CD4-positive, alpha-beta T cell treated with Interleukin-10 for 1 hour (primary cell): ENCODE measurements at regions not wholly inside any gene's neighbourhood (a gene's known extent, or its start where the extent isn't known, plus 50 kb on each side); places are given as distances from the start of the nearest gene placed in this dataset.

Source experiments
- DNase-seq: peaks from one replicate; pipeline ENCODE4 v3.0.0-alpha.2; 2020

DNA sequence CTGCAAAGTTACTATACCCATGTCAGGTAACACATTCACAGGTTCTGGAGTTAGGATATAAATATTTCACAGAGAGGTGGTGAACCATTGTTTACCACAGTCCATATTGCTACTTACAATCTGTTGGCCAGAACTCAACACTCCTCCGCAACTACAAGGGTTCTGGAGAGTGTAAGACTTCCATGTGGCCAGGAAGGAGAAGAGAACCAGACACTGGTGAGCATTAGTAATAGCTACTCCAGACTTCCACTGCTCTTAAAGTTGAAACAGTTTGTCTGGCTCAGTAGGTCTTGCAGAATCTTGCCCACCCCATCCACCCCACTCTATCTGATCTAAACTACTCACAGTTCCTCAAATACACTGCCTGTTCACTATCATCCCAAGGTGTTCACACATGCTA, 369.6 kb downstream of the DUSP6 start:
- no peak for DNase-seq

DNA sequence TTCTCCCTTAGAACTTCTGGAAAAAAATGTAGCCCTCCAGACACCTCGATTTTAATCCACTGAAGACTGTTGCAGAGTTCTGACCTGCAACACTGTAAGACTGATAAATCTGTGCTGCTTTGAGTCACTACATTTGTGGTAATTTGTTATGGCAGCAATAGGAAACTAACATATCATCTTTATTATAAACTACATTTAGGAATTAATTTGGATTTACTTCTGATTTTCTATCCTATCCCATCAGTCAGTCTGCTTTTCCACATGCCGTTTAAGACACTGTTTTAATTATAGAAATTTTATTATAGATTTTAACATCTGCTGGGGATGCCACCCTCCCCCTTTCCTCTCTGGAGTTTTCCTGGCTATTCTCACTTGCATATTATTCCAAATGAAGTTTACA, 375.2 kb downstream of the DUSP6 start:
- DNase-seq: no peak

- no peak for DNase-seq
These were observed 378.3 kb downstream of the DUSP6 start for GRCh38 chr12:88973998-88974397.

DNA sequence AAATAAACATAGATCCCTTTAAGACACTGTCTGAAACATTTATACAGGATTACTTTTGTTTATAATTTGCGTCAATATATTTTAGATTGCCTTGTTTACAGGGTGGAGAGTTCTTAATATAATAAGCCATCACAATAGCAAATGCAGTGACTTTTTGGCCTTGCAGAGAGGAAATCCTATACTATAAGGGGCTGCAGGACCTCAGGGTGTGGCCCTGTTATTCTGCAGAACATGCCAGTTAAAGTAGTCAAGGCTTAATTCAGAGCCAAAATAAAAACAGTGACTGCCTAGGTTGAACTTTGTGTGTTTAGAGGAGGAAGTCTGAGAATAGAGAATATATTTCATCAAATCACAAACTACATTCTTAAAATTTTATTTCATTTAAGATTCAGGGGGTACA, 381.6 kb downstream of the DUSP6 start:
- DNase-seq: no peak

GRCh38 chr12:88969127-88969526, 383.2 kb downstream of the DUSP6 start:
- DNase-seq: no peak

DNA sequence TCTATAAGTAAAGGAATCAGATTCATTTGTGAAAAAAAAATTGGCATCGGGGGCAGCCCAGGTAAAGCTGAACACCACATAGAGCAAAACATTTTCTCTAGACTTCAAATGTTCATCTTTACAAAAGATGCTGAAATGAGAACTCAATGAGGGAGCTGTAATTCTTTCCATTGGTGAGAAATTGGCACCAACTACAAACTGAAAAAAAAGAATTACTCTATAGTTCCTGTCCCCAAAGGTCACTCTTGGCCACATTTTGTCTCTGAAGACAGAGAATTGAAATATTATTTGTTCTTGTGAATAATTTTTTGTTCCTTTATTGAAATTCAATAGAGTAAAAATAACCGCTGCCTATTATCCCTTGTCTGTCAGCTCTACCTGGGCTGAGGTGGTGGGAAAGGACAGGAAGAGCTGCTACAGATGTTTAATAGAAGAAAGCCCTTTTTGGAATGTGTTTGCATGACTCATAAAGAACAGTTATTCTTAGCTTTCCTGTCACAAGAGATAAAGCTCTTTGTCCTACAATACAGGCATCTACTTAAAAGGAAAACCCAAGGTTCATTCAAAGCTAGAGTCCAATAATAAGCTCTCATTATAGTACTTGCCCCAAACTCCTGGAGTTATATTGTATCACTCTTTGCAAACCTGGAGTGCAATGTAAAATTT, 380.1 kb upstream of the KITLG start:
- DNase-seq: no peak

- DNase-seq: no peak
These were observed 378.7 kb upstream of the KITLG start for GRCh38 chr12:88958946-88959345.

- DNase-seq: no peak
These were observed 377.9 kb upstream of the KITLG start for GRCh38 chr12:88958153-88958552.

DNA sequence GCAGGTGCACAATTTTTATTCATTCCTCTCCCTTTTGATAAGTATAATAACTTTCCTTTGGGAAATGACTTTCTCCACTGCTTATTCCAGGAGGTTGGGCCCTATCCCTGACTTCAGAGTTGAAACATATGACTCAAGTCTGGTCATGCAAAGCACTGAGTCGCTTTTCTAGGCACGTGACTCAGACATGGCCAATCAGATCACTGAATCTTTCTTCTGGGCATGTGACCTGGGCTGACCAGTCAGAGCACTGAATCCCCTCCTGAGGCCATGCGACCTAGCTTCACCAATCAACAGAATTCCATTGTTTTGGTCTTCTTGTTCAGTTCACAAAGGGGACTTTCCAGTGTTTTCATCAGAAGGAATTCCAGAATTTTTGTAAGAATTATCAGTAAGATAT, 377.1 kb upstream of the KITLG start:
- DNase-seq: no peak

DNA sequence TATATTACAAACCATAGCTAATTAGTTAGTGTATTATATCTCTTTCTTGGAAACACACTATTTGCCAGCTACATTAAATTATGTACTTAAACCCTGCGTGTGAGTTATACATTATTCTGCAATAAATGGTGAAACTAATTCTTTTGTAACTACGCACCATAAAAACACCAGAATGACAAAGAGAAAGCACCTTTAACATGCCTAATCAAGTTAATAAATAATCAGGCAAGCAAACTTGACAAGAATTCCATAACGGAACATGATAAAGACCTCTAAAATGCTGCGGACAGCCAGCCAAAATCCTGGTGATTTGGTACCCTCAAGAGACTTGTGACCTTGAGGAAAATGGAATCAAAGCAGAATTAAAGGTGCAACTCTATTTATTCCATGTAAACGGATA, 375.3 kb upstream of the KITLG start:
- no peak for DNase-seq

DNA sequence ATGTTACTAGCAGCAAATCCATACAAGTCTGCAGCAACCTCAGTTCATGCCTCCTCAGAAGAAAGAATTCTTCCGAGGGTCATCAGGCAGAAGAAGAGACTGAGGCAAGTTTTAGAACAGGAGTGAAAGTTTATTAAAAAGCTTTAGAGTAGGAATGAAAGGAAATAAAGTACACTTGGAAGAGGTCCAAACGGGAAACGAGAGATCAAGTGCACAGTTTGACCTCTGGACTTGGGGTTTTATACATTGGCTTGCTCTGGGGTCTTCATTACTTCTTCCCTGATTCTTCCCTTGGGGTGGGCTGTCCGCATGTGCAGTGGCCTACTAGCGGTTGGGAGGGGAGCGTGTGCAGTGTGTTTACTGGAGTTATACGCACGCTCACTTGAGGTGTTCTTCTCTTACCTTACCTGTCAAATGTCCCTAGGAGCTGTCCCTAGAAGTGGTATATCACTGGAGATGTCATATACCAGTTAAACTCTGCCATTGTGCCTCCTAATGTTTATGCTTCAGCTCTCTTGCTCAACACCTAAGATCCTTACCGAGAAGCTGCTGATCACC, 372.8 kb upstream of the KITLG start:
- DNase-seq: no peak

DNA sequence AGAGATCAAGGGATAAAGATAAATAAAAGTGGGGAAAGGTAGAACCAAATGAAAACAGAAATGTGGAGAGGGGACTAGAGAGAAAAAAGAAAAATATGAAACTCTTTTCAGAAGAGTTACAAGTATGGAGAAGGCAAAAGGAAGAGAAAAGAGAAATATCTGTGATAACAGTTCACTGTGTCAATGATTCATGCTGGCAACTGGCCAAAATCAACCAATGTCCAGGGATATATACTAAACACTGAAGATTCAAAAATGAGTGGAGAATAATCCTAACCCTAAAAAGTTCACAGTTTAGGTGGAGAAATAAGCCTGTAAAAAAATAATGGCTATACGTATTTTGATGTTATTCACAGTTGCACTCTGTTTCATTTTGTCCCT, 372.3 kb upstream of the KITLG start:
- no peak for DNase-seq

- no peak for DNase-seq
These were observed 371.7 kb upstream of the KITLG start for GRCh38 chr12:88951860-88952561.

DNA sequence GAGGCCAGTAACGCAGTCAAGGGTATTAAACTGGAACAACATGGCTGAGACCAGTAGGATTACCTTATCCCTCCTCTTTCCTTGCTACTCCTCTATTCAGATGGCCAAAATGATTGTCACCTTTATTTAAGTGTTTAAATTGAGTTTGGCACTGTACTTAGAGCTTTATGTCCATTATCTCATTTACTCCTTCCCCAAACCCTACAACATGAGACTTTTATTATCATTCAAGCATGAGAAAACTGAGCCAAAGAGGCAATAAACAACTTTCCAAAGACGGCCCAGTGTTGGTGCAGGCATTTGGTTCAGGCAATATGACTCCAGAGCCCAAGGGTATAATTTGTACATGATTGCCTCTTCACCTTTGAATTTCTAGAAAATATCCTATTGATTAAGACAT, 370.9 kb upstream of the KITLG start:
- no peak for DNase-seq

GRCh38 chr12:88947486-88948043, 367.3 kb upstream of the KITLG start:
- no peak for DNase-seq

- DNase-seq: no peak
These were observed 366.2 kb upstream of the KITLG start for GRCh38 chr12:88946372-88946997.

GRCh38 chr12:88945051-88945732, 364.9 kb upstream of the KITLG start:
- DNase-seq: no peak

- no peak for DNase-seq
These were observed 364.1 kb upstream of the KITLG start for GRCh38 chr12:88944397-88944796.

- DNase-seq: no peak
These were observed 360.6 kb upstream of the KITLG start for GRCh38 chr12:88940854-88941253.

GRCh38 chr12:88935856-88936255, 355.6 kb upstream of the KITLG start:
- DNase-seq: no peak

- DNase-seq: no peak
These were observed 354.0 kb upstream of the KITLG start for GRCh38 chr12:88934163-88934747.

DNA sequence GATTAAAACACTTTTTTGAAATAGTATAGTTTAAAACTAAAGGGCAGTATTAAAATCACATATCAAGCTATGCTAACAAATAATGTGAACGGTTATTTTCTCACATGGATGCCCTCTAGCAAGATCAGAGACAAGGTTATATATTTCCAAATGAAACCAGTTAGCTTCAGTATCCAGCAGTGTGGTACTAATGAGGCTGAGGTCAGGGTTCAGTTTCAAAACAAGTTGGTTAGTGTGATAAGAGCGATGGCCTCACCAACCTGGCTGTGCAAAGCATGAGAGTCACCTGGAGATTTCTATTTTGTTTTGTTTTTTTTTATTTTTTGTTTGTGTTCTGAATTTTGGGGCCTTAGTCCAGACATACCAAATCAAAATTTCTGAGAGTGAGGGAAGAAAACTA, 352.2 kb upstream of the KITLG start:
- no peak for DNase-seq

DNA sequence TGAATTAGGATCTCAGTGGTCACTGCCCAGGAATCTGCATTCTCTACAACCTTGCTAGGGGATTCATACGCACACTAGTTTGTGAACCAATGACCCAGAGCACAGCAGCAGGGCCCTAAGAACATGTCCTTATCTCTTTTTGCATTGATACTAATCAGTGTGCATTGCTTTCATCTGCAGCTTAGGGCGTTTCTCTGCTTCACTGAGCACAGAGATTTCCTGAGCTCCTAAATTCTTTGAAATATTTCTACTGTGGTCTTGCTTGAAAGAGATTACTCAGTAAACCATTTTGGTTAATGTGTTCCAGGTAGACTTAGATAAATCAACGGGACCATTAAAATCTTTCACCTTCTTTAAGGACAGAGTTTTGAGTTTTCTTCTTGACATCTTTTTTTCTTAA, 351.3 kb upstream of the KITLG start:
- DNase-seq: no peak
